NT2/D1 (cell line): ENCODE measurements at regions not wholly inside any gene's neighbourhood (a gene's known extent, or its start where the extent isn't known, plus 50 kb on each side); places are given as distances from the start of the nearest gene placed in this dataset.

Experiments
- YY1 ChIP-seq: IDR thresholded peaks from 2 replicates; pipeline ENCODE4 v1.6.1; 2011; ENCODE audit not compliant: insufficient read length, insufficient read depth
- ZNF274 ChIP-seq: IDR thresholded peaks from 2 replicates; pipeline ENCODE4 v1.6.1; 2011; ENCODE audit warnings: mild to moderate bottlenecking, low read depth, low read length

DNA sequence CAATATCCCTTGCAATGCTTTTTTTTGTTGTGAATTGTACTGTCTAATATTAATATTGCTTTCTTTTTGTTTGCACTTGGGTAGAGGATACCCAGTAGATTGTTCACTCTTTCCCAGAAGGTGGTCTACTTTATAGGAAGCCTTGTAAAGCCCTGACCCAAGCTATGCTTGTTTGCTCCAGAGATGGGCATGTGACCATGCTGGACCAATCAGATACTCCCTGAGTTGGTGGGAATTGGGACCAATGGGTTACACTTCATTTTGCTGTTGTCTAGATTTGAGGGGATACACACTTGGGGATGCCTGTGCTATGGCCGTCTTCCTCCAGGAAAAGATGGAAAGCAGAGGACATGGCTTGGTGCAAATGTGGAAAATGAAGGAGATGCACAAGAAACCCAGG lies 314.3 kb downstream of the DYSF start:
- TF ChIP-seq ZNF274 (no peak), YY1 (no peak)
